Chondrocyte (in vitro differentiated cells): ENCODE measurements at regions not wholly inside any gene's neighbourhood (a gene's known extent, or its start where the extent isn't known, plus 50 kb on each side); places are given as distances from the start of the nearest gene placed in this dataset.

Experiments
- DNase-seq: peaks from one replicate; pipeline ENCODE4 v3.0.0; 2021; ENCODE audit warnings: mixed read lengths, low spot score
- H3K27ac Mint-ChIP-seq: one replicate; pipeline ENCODE4 v1.8.0; 2021; ENCODE audit warnings: mild to moderate bottlenecking, moderate library complexity, mixed read lengths; ENCODE audit not compliant: unreplicated experiment
- H3K27me3 Mint-ChIP-seq: 2 replicates; pipeline ENCODE4 v1.8.0; 2021; ENCODE audit warnings: low read depth, mixed read lengths
- H3K36me3 Mint-ChIP-seq: 2 replicates; pipeline ENCODE4 v1.8.0; 2021; ENCODE audit warnings: low read depth, mixed read lengths
- H3K4me1 Mint-ChIP-seq: 2 replicates; pipeline ENCODE4 v1.8.0; 2021; ENCODE audit warnings: low read depth, mild to moderate bottlenecking, mixed read lengths
- H3K4me3 Mint-ChIP-seq: one replicate; pipeline ENCODE4 v1.8.0; 2021; ENCODE audit warnings: mild to moderate bottlenecking, moderate library complexity, mixed read lengths; ENCODE audit not compliant: unreplicated experiment
- H3K9me3 Mint-ChIP-seq: 2 replicates; pipeline ENCODE4 v1.8.0; 2021; ENCODE audit warnings: low read depth, mixed read lengths
- CTCF ChIP-seq: fragments of 200-600 bp; sonication (generic); IDR thresholded peaks from 2 replicates; pipeline ENCODE4 v1.5.0; 2021; ENCODE audit warnings: antibody characterized with exemption, mild to moderate bottlenecking, moderate library complexity

DNA sequence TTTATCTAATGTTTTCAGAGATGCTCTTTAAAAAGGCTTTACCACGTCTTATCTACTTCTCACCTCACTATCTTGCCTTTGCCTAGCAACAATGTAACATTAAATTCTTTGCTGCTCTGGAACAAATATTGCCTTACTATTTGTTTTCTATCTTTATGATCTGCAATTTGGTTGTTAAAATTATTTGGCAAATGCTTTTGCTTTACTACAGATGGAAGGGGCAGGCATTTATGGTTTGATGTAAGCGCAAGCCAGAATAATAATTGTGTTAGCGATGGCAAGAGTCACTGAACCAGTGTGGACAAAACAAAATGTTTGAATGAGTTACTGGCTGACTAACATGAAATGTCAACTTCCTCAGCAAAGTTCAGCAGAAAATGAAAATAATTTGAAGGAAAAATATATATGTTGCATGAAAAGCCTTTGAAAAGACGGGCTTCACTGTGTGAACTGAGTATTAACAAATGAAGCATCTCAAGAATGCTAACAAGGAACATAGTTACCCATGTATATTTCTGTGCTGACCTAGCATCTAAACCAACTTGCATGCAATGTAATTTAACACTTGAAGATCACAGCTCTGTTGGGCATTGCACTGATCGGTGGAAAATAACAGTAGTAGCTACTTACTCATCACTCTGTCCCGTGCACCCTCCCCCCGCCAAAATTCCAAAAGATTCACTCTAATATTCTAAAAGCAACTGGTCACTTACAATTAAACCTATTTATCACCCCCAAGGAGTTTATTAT is 454.0 kb upstream of the ARHGEF26 start:
- Mint-ChIP-seq H3K4me1 (peaks cover 3% of the 10 kb centered on the region), H3K36me3 (no peaks in the 10 kb centered on the region)
- DNase-seq: no peak

DNA sequence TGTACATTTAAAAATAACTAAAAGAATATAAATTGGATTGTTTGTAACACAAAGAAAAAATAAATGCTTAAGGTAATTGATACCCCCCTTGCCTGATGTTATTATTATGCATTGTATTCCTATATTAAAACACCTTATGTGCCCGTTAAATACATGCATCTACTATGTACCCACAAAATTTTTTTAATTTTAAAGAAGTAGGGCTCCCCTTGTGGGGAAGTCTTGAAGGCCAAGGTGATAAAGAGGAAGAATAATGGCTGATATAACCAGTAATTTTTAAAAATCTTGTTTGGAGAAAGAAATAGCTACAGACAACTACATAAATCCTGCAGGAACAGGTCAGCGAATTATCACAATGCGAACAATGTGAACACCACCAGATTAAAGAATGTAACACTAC is 451.7 kb upstream of the ARHGEF26 start:
- Mint-ChIP-seq H3K27me3 (peaks cover 18% of the 10 kb centered on the region), H3K27ac (no peak overlapping the region), H3K9me3 (no peaks in the 10 kb centered on the region), H3K4me1 (peaks cover 3% of the 10 kb centered on the region), H3K4me3 (no peak overlapping the region), H3K36me3 (no peaks in the 10 kb centered on the region)
- no peak for DNase-seq
- peak; percentile 30 for TF ChIP-seq CTCF

More for the DNA sequence above, 454.0 kb upstream of the ARHGEF26 start:
- peaks cover 15% of the 10 kb centered on the region for H3K27me3 Mint-ChIP-seq
- no peak for TF ChIP-seq CTCF
- H3K9me3 Mint-ChIP-seq: no peaks in the 10 kb centered on the region
- H3K4me3 Mint-ChIP-seq: no peak overlapping the region
- no peak overlapping the region for H3K27ac Mint-ChIP-seq

- Mint-ChIP-seq H3K4me3 (no peak overlapping the region), H3K9me3 (no peaks in the 10 kb centered on the region), H3K27me3 (peaks cover 13% of the 10 kb centered on the region), H3K4me1 (peaks cover 3% of the 10 kb centered on the region), H3K36me3 (no peaks in the 10 kb centered on the region), H3K27ac (no peak overlapping the region)
- TF ChIP-seq CTCF: no peak
- no peak for DNase-seq
Measured at GRCh38 chr3:153670577-153670976, 450.6 kb upstream of the ARHGEF26 start.

DNA sequence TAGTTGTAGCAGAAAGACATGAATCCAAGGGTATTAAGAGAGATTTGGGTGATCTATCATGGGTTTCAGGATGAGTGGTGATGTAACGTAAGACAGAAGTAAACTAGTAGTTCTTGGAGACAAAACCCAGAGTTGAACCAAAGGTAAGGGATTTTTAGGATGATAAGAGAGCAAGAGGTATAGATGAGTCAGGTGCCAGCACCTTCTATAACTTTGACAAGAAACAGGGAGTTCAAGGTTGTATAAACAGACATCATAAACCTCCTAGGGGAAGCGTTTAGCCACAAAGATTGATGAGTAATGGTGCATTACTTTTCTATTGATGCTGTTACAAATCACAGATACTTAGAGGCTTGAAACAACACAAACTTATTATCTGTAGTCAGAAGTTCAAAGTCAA is 447.3 kb upstream of the ARHGEF26 start:
- no peak overlapping the region for H3K27ac Mint-ChIP-seq
- no peak for TF ChIP-seq CTCF
- no peaks in the 10 kb centered on the region for H3K36me3 Mint-ChIP-seq
- no peak for DNase-seq
- H3K4me1 Mint-ChIP-seq: no peaks in the 10 kb centered on the region
- no peaks in the 10 kb centered on the region for H3K9me3 Mint-ChIP-seq
- no peak overlapping the region for H3K4me3 Mint-ChIP-seq
- H3K27me3 Mint-ChIP-seq: peaks cover 16% of the 10 kb centered on the region

GRCh38 chr3:153679714-153680113 is 441.5 kb upstream of the ARHGEF26 start:
- no peak for TF ChIP-seq CTCF
- H3K36me3 Mint-ChIP-seq: no peaks in the 10 kb centered on the region
- no peaks in the 10 kb centered on the region for H3K9me3 Mint-ChIP-seq
- no peaks in the 10 kb centered on the region for H3K4me1 Mint-ChIP-seq
- DNase-seq: no peak
- H3K27me3 Mint-ChIP-seq: peaks cover 11% of the 10 kb centered on the region
- no peak overlapping the region for H3K27ac Mint-ChIP-seq
- no peak overlapping the region for H3K4me3 Mint-ChIP-seq
